ENCODE measurements at regions not wholly inside any gene's neighbourhood (a gene's known extent, or its start where the extent isn't known, plus 50 kb on each side); places are given as distances from the start of the nearest gene placed in this dataset.
"Not testable (repeated sequence)": the region's sequence is repeated elsewhere in the genome, so short reads cannot be mapped to it uniquely, and the experiment has no call there.

DNA sequence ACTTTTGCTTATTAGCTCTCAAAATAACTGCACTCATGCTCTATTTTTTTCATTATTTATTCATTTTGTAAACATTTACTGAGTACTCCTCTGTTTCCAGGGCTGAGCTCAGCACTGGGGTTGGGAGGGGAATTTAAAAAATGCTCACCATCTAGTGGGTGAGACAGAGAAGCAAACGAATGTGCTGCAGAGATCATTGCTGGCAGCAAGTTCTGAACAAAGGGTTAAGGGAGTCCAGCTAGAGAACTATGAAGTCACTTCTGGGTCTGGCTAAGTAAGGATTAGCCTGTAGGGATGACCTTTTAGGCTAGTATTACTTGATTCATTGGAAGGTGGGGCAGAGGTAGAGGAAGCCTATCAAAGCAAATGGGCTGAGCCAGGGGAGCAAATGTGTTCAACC lies 99.1 kb upstream of the ZNF644 start:
- DNase-seq (ENCODE audit: low read depth), result no peak

GRCh38 chr1:91120421-91120820 lies 98.6 kb upstream of the ZNF644 start:
- no peak for DNase-seq (ENCODE audit: low read depth)
- H3K4me3 ChIP-seq (ENCODE audit: low read depth, low read length), result no peak overlapping the region
- TF ChIP-seq, protein P1, sequence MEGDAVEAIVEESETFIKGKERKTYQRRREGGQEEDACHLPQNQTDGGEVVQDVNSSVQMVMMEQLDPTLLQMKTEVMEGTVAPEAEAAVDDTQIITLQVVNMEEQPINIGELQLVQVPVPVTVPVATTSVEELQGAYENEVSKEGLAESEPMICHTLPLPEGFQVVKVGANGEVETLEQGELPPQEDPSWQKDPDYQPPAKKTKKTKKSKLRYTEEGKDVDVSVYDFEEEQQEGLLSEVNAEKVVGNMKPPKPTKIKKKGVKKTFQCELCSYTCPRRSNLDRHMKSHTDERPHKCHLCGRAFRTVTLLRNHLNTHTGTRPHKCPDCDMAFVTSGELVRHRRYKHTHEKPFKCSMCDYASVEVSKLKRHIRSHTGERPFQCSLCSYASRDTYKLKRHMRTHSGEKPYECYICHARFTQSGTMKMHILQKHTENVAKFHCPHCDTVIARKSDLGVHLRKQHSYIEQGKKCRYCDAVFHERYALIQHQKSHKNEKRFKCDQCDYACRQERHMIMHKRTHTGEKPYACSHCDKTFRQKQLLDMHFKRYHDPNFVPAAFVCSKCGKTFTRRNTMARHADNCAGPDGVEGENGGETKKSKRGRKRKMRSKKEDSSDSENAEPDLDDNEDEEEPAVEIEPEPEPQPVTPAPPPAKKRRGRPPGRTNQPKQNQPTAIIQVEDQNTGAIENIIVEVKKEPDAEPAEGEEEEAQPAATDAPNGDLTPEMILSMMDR (IDR thresholded peaks at IDR 0.05; ENCODE audit: low read depth, low read length, missing control alignments), result no peak
- in situ Hi-C loops (cut with HindIII; ENCODE audit: low sequenced_read_pairs), result no loop called here

More for the DNA sequence above, 99.1 kb upstream of the ZNF644 start:
- TF ChIP-seq, protein P1 (IDR thresholded peaks at IDR 0.05; ENCODE audit: low read depth, low read length, missing control alignments), result no peak
- in situ Hi-C loops (cut with HindIII; ENCODE audit: low sequenced_read_pairs), result no loop called here
- no peak overlapping the region for H3K4me3 ChIP-seq (ENCODE audit: low read depth, low read length)

GRCh38 chr1:91104712-91105111 lies 82.9 kb upstream of the ZNF644 start:
- TF ChIP-seq, protein P1 (IDR thresholded peaks at IDR 0.05; ENCODE audit: low read depth, low read length, missing control alignments), result no peak
- no peak overlapping the region for H3K4me3 ChIP-seq (ENCODE audit: low read depth, low read length)
- in situ Hi-C loops (cut with HindIII; ENCODE audit: low sequenced_read_pairs), result no loop called here
- DNase-seq (ENCODE audit: low read depth), result no peak

- in situ Hi-C loops (cut with HindIII; ENCODE audit: low sequenced_read_pairs), result no loop called here
- DNase-seq (ENCODE audit: low read depth), result no peak
- H3K4me3 ChIP-seq (ENCODE audit: low read depth, low read length), result no peak overlapping the region
- TF ChIP-seq, protein P1 (IDR thresholded peaks at IDR 0.05; ENCODE audit: low read depth, low read length, missing control alignments), result no peak
These were observed 79.5 kb upstream of the ZNF644 start for GRCh38 chr1:91101328-91101727.

GRCh38 chr1:91099746-91100621 lies 78.1 kb upstream of the ZNF644 start:
- H3K4me3 ChIP-seq (ENCODE audit: low read depth, low read length), result no peak overlapping the region
- in situ Hi-C loops (cut with HindIII; ENCODE audit: low sequenced_read_pairs), result no loop called here
- TF ChIP-seq, protein P1 (IDR thresholded peaks at IDR 0.05; ENCODE audit: low read depth, low read length, missing control alignments), result no peak

GRCh38 chr1:91098299-91098906 lies 76.6 kb upstream of the ZNF644 start:
- DNase-seq (ENCODE audit: low read depth), result no peak
- H3K4me3 ChIP-seq (ENCODE audit: low read depth, low read length), result no peak overlapping the region
- in situ Hi-C loops (cut with HindIII; ENCODE audit: low sequenced_read_pairs), result no loop called here
- TF ChIP-seq, protein P1 (IDR thresholded peaks at IDR 0.05; ENCODE audit: low read depth, low read length, missing control alignments), result no peak

More at GRCh38 chr1:91099746-91100621, 78.1 kb upstream of the ZNF644 start:
- DNase-seq (ENCODE audit: low read depth), result no peak

DNA sequence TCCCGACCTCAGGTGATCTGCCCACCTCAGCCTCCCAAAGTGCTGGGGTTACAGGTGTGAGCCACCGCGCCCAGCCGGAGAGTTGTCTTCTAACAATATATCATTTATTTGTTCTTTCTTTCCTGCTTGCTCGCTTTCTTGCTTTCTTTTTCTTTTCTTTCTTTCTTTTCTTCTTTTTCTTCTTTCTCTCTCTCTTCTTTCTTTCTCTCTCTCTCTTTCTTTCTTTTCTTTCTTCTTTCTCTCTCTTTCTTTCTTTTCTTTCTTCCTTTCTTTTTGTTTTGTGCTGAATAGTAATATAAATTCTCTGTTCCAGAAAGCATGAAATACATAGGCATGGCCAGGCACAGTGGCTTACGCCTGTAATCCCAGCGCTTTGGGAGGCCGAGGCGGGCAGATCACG lies 73.5 kb upstream of the ZNF644 start:
- DNase-seq (ENCODE audit: low read depth); H3K4me3 ChIP-seq (ENCODE audit: low read depth, low read length); in situ Hi-C loops (cut with HindIII; ENCODE audit: low sequenced_read_pairs): not testable (repeated sequence)
